DOHH2 (cell line): ENCODE measurements at regions not wholly inside any gene's neighbourhood (a gene's known extent, or its start where the extent isn't known, plus 50 kb on each side); places are given as distances from the start of the nearest gene placed in this dataset.

Experiments used
- H3F3A ChIP-seq: fragments of 200-600 bp; sonication (generic), shearing (Covaris generic); 2 replicates; pipeline ENCODE4 v1.6.0; 2016; ENCODE audit warnings: antibody characterized with exemption, mild to moderate bottlenecking; ENCODE audit not compliant: control insufficient read depth, insufficient read depth
- H3K27ac ChIP-seq: fragments of 200-600 bp; sonication (generic); 2 replicates; pipeline ENCODE4 v1.5.1; 2014; ENCODE audit warnings: low read depth, mild to moderate bottlenecking, low read length, moderate library complexity
- H3K27me3 ChIP-seq: fragments of 200-600 bp; sonication (generic); 2 replicates; pipeline ENCODE4 v1.6.1; 2014; ENCODE audit warnings: mild to moderate bottlenecking, low read length, mixed read lengths; ENCODE audit not compliant: control insufficient read depth
- H3K36me3 ChIP-seq: fragments of 200-600 bp; sonication (generic); 2 replicates; pipeline ENCODE4 v1.6.1; 2014; ENCODE audit warnings: mild to moderate bottlenecking, low read length, moderate library complexity, mixed read lengths; ENCODE audit not compliant: control insufficient read depth
- H3K4me1 ChIP-seq: fragments of 200-600 bp; sonication (generic); 2 replicates; pipeline ENCODE4 v1.6.1; 2014; ENCODE audit warnings: mild to moderate bottlenecking, low read length, mixed read lengths; ENCODE audit not compliant: control insufficient read depth
- H3K4me2 ChIP-seq: fragments of 200-600 bp; sonication (generic); 2 replicates; pipeline ENCODE4 v1.6.0; 2014; ENCODE audit warnings: mild to moderate bottlenecking, low read length, moderate library complexity
- H3K4me3 ChIP-seq: fragments of 200-600 bp; sonication (generic); 2 replicates; pipeline ENCODE4 v1.5.1; 2014; ENCODE audit warnings: mild to moderate bottlenecking, low read length, mixed read lengths
- H3K79me2 ChIP-seq: fragments of 200-600 bp; sonication (generic); 2 replicates; pipeline ENCODE4 v1.6.1; 2014; ENCODE audit warnings: mild to moderate bottlenecking, low read length, mixed read lengths; ENCODE audit not compliant: control insufficient read depth
- H3K9me2 ChIP-seq: fragments of 200-600 bp; sonication (generic); replicated peaks from 2 replicates; pipeline ENCODE4 v1.6.1; 2014; ENCODE audit warnings: mild to moderate bottlenecking, low read length, mixed read lengths; ENCODE audit not compliant: control insufficient read depth
- H3K9me3 ChIP-seq: fragments of 200-600 bp; sonication (generic); 2 replicates; pipeline ENCODE4 v1.6.1; 2014; ENCODE audit warnings: antibody characterized with exemption, low read length, mixed read lengths; ENCODE audit not compliant: control insufficient read depth, insufficient read depth
- H4K20me1 ChIP-seq: fragments of 200-600 bp; sonication (generic); 2 replicates; pipeline ENCODE4 v1.6.0; 2014; ENCODE audit warnings: low read depth, mild to moderate bottlenecking, antibody characterized with exemption, low read length, moderate library complexity; ENCODE audit not compliant: control insufficient read depth, insufficient read depth
- EZH2phosphoT487 ChIP-seq: fragments of 200-600 bp; sonication (generic); IDR thresholded peaks from 2 replicates; pipeline ENCODE4 v1.6.1; 2017; ENCODE audit warnings: borderline replicate concordance, mild to moderate bottlenecking, antibody characterized with exemption, low read length, moderate library complexity, mixed read lengths
- TF ChIP-seq, protein P1 (sequence below): fragments of 200-600 bp; sonication (generic); IDR thresholded peaks from one replicate; pipeline ENCODE4 v1.5.1; 2014; ENCODE audit warnings: antibody characterized with exemption, mild to moderate bottlenecking, low read depth, low read length; ENCODE audit not compliant: poor library complexity, severe bottlenecking

- Histone ChIP-seq H3K27me3 (no peaks in the 10 kb centered on the region), H3K4me2 (no peak overlapping the region)
These were observed 120.3 kb downstream of the FAM161A start for GRCh38 chr2:61733563-61733962.

GRCh38 chr2:61732787-61733186 is 121.1 kb downstream of the FAM161A start:
- no peaks in the 10 kb centered on the region for H3K9me3 ChIP-seq

More at GRCh38 chr2:61733563-61733962, 120.3 kb downstream of the FAM161A start:
- TF ChIP-seq EZH2phosphoT487, result no peak
- TF ChIP-seq, protein P1, sequence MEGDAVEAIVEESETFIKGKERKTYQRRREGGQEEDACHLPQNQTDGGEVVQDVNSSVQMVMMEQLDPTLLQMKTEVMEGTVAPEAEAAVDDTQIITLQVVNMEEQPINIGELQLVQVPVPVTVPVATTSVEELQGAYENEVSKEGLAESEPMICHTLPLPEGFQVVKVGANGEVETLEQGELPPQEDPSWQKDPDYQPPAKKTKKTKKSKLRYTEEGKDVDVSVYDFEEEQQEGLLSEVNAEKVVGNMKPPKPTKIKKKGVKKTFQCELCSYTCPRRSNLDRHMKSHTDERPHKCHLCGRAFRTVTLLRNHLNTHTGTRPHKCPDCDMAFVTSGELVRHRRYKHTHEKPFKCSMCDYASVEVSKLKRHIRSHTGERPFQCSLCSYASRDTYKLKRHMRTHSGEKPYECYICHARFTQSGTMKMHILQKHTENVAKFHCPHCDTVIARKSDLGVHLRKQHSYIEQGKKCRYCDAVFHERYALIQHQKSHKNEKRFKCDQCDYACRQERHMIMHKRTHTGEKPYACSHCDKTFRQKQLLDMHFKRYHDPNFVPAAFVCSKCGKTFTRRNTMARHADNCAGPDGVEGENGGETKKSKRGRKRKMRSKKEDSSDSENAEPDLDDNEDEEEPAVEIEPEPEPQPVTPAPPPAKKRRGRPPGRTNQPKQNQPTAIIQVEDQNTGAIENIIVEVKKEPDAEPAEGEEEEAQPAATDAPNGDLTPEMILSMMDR, result no peak
- H3F3A ChIP-seq, result no peaks in the 10 kb centered on the region
- no peaks in the 10 kb centered on the region for H3K4me1 ChIP-seq
- no peaks in the 10 kb centered on the region for H3K9me2 ChIP-seq
- no peaks in the 10 kb centered on the region for H3K36me3 ChIP-seq
- H3K27ac ChIP-seq, result no peak overlapping the region
- H3K4me3 ChIP-seq, result no peak overlapping the region
- no peaks in the 10 kb centered on the region for H3K9me3 ChIP-seq
- H4K20me1 ChIP-seq, result no peaks in the 10 kb centered on the region
- no peaks in the 10 kb centered on the region for H3K79me2 ChIP-seq

DNA sequence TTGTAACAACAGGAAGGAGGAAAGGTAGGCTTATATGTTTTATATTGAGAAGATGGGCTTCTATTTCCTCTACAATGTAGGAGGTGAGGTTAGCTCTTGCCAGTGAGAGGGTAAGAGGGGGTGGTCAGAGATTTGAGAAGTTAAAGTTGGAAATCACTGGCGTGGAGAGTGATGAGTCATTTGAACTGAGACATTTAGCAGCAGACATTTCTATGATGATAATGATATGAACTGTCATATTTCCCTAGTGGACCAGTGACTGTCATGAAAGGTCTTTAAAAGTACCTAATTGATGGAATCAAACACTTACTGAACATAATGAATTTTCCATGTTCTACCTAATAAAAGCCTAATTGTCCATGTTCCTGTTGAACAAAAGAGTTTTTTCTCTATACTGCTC is 126.1 kb downstream of the FAM161A start:
- Histone ChIP-seq H3K9me3 (peaks cover 3% of the 10 kb centered on the region; the same call in 1 of the 2 replicates), H3F3A (no peaks in the 10 kb centered on the region), H3K27ac (no peak overlapping the region), H3K4me1 (no peaks in the 10 kb centered on the region), H3K4me2 (no peak overlapping the region), H3K79me2 (no peaks in the 10 kb centered on the region), H3K36me3 (no peaks in the 10 kb centered on the region), H4K20me1 (no peaks in the 10 kb centered on the region), H3K27me3 (0 out of 2 replicates have a peak, but pooled peaks cover 2% of the 10 kb centered on the region), H3K4me3 (no peak overlapping the region), H3K9me2 (no peaks in the 10 kb centered on the region)
- TF ChIP-seq, protein P1, result no peak
- TF ChIP-seq EZH2phosphoT487, result no peak

More at GRCh38 chr2:61732787-61733186, 121.1 kb downstream of the FAM161A start:
- Histone ChIP-seq H4K20me1 (no peaks in the 10 kb centered on the region), H3K27me3 (0 out of 2 replicates have a peak, but pooled peaks cover 2% of the 10 kb centered on the region), H3K27ac (no peak overlapping the region), H3K79me2 (no peaks in the 10 kb centered on the region), H3K4me2 (no peak overlapping the region), H3K9me2 (no peaks in the 10 kb centered on the region), H3F3A (no peaks in the 10 kb centered on the region), H3K36me3 (no peaks in the 10 kb centered on the region), H3K4me3 (no peak overlapping the region), H3K4me1 (no peaks in the 10 kb centered on the region)
- no peak for TF ChIP-seq EZH2phosphoT487
- TF ChIP-seq, protein P1, result no peak
